ENCODE measurements at regions not wholly inside any gene's neighbourhood (a gene's known extent, or its start where the extent isn't known, plus 50 kb on each side); places are given as distances from the start of the nearest gene placed in this dataset.

DNA sequence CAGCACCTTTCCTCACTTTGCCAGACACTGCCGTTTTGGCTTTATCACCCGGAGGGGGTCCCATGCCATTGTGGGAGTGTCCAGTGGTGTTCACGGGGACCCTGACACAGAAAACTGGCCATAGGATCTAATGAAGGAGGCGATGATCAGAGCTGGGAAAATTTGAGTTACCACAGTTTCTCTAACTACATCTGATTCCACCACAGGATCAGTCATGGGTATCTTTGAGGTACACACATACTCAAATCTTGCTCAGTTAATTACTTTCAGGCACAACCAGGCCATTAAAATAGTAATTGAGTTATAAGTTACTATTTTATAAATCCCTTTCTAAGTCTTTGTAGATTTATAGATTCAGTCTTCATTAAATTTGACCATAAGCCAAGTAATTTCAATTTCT, 215.1 kb downstream of the PRL start:
- Mint-ChIP-seq H3K4me1 (no peaks in the 10 kb centered on the region), H3K27me3 (no peaks in the 10 kb centered on the region), H3K9me3 (ENCODE audit: low read depth) (peaks cover 3% of the 10 kb centered on the region), H3K27ac (no peak overlapping the region), H3K4me3 (no peak overlapping the region), H3K36me3 (no peaks in the 10 kb centered on the region)
- DNase-seq (no peak), ATAC-seq (no peak)
- CTCF ChIA-PET = no interaction called here

DNA sequence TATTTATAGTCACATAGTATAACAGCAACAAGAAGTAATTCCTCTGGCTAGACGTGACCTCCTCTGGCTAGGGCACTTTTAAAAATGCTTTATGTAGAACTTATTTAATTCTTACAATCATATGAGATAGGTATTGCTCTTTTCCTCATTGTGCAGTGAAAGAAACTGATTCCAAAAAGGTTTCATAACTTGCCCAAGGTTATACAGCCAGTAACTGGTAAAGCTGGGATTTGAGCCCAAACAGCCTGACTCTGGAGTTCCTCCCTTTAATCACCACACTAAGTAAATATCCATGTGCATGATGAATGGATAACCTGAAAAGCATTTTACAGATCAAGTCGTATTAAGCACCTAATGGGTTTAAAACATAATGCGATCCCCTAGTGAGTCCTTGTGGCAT, 214.6 kb downstream of the PRL start:
- no peaks in the 10 kb centered on the region for H3K4me1 Mint-ChIP-seq
- ATAC-seq (no peak), DNase-seq (no peak)
- no peaks in the 10 kb centered on the region for H3K36me3 Mint-ChIP-seq
- no peak overlapping the region for H3K4me3 Mint-ChIP-seq
- H3K27ac Mint-ChIP-seq = no peak overlapping the region
- no peaks in the 10 kb centered on the region for H3K27me3 Mint-ChIP-seq
- peaks cover 3% of the 10 kb centered on the region for H3K9me3 Mint-ChIP-seq (ENCODE audit: low read depth)
- CTCF ChIA-PET = no interaction called here

DNA sequence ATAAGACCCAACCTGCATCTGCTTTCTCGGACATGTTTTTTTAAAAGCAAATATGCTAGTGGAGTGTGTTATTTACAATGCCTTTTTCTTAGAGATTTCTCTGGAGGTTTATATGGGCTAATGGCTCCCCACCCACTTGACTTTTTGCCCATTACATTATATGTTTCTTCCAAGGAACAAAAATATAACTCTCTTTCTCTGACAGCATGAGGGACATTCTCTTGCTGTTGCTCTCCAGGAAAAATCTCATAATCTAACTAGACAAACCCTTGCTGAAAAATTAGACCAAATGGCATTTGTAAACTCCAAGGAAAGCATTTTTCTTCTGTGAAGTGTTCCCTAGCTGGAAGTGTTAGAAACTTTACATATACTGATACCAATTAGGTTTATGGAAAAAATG, 213.7 kb downstream of the PRL start:
- peaks cover 3% of the 10 kb centered on the region for H3K9me3 Mint-ChIP-seq (ENCODE audit: low read depth)
- H3K27me3 Mint-ChIP-seq = no peaks in the 10 kb centered on the region
- no peaks in the 10 kb centered on the region for H3K36me3 Mint-ChIP-seq
- no peak overlapping the region for H3K4me3 Mint-ChIP-seq
- ATAC-seq (no peak), DNase-seq (no peak)
- no peaks in the 10 kb centered on the region for H3K4me1 Mint-ChIP-seq
- CTCF ChIA-PET = no interaction called here
- H3K27ac Mint-ChIP-seq = no peak overlapping the region

DNA sequence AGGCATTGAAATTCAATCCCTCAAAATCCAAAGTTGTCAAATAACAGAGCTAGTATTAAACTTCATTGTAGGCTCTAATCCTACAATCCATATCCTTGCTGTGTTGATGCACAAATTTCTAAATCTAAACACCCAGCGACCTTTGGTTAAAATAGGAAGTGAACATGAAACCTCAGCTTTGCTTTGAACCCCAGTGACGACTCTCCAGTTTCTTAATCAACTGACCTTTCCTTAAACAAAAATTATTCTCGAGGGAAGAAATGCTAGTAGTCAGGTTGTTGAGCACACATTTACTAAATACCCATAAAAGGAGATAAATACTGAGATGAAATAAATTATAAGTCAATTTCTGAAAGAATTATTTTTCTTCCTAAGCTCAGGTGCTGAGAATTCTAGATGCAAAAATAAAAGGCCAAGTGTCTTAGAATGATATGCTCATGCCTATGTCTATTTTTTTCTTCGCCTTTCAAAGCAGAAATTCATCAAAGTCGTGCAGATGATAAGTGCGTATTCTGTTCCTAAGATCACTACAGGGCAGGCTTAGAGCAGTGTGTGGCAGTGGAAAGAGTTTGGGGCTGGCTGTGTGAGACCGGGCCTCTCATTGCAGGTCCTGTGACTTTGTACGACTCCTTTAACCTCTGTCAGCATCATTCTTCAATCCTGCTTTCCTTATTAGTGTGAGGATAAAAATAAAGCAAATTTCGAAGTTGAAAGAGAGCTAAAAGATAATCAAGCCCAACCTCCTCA, 208.7 kb downstream of the PRL start:
- peaks cover 3% of the 10 kb centered on the region for H3K9me3 Mint-ChIP-seq (ENCODE audit: low read depth)
- no peak overlapping the region for H3K4me3 Mint-ChIP-seq
- CTCF ChIA-PET = no interaction called here
- H3K27me3 Mint-ChIP-seq = no peaks in the 10 kb centered on the region
- ATAC-seq (no peak), DNase-seq (no peak)
- H3K4me1 Mint-ChIP-seq = peaks cover 5% of the 10 kb centered on the region
- no peaks in the 10 kb centered on the region for H3K36me3 Mint-ChIP-seq
- no peak overlapping the region for H3K27ac Mint-ChIP-seq

DNA sequence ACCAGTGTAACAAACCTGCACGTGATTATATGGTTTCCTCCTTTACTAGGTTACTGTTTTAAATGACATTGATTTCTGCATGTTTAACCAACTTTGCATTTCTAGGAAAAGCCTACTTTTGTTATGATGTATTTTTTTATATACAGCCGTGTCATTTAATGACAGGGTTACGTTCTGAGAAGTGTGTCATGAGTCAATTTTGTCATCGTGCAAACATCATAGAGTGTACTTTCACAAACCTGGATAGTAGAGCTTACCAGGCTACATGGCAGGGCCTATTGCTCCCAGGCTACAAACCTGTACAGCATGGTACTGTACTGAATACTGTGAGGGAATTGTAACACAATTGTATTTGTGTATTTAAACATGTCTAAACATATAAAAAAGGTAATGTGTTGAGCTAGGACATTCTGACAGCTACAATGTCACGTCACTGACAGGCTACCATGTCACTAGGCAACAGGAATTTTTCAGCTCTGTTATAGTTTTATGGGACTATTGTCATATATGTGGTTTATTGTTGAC, 205.3 kb downstream of the PRL start:
- H3K27ac Mint-ChIP-seq = no peak overlapping the region
- H3K4me3 Mint-ChIP-seq = no peak overlapping the region
- H3K9me3 Mint-ChIP-seq (ENCODE audit: low read depth) = no peaks in the 10 kb centered on the region
- ATAC-seq (no peak), DNase-seq (no peak)
- peaks cover 5% of the 10 kb centered on the region for H3K4me1 Mint-ChIP-seq
- H3K27me3 Mint-ChIP-seq = no peaks in the 10 kb centered on the region
- H3K36me3 Mint-ChIP-seq = no peaks in the 10 kb centered on the region
- CTCF ChIA-PET = no interaction called here

DNA sequence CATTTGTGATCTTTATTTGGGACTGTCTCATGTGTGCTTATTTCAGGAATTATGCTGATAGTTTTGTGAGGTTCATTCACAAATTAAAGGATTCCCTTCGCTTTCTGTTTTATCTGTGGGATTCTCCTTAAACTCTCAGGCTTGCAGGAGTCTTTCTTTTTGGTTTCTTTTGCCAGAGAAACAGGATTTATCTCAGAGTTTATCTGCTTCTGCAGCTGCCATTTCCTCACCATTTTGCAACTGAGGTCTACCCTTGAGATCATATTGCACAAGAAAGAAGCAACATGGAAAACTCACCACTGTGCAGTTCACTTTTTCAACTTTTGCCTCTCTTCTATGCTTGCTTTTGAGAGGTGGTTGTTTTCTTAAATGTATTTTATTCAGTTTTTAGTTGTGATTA, 201.0 kb downstream of the PRL start:
- Mint-ChIP-seq H3K27ac (no peak overlapping the region), H3K4me3 (no peak overlapping the region), H3K27me3 (no peaks in the 10 kb centered on the region), H3K36me3 (no peaks in the 10 kb centered on the region), H3K4me1 (peaks cover 5% of the 10 kb centered on the region), H3K9me3 (ENCODE audit: low read depth) (no peaks in the 10 kb centered on the region)
- DNase-seq = no peak
- CTCF ChIA-PET = no interaction called here
- no peak for ATAC-seq

DNA sequence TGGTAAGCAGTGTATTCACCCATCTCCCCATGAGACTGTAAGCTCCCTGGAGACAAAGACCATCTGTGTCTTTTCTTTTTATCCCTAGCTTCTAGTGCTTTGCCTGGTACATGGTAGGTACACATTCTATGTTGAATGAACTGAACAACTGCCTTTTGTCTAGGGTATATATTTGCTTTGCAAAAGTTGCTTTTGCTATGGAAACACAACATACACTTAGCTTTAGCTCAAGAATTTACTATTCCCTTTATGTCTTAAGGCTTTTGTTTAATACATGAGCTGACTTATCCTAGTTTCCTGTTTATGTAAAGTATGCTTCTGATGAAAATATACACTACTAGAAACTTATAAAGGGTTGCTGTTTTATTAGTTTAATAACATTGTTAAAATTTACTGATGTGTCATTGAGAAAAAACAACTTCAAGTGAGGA, 198.2 kb downstream of the PRL start:
- ATAC-seq (no peak), DNase-seq (no peak)
- CTCF ChIA-PET = no interaction called here
- H3K27me3 Mint-ChIP-seq = no peaks in the 10 kb centered on the region
- H3K4me1 Mint-ChIP-seq = no peaks in the 10 kb centered on the region
- no peak overlapping the region for H3K4me3 Mint-ChIP-seq
- no peaks in the 10 kb centered on the region for H3K36me3 Mint-ChIP-seq
- peaks cover 3% of the 10 kb centered on the region for H3K9me3 Mint-ChIP-seq (ENCODE audit: low read depth)
- no peak overlapping the region for H3K27ac Mint-ChIP-seq

DNA sequence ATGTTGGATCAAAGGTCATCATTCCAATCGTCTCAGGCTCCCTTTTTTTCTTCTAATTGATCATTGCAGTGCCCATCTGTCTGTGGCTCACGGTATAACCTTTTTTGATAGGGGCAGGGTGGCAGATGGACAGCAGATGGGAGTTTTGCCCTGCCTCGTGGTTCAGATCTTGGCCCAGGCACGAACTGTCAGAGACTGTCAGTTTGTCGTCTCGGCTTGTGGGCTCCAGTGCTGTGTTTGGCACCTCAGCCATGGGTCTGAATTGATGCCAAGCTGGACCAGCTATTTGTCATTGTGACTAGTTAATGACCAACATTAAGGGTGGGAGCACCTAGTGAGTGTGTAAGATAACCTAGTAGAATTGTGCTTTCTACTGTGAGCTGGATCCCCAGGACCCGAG, 197.6 kb downstream of the PRL start:
- CTCF ChIA-PET = no interaction called here
- H3K27me3 Mint-ChIP-seq = no peaks in the 10 kb centered on the region
- H3K9me3 Mint-ChIP-seq (ENCODE audit: low read depth) = peaks cover 3% of the 10 kb centered on the region
- H3K4me3 Mint-ChIP-seq = no peak overlapping the region
- no peak overlapping the region for H3K27ac Mint-ChIP-seq
- no peak for ATAC-seq
- DNase-seq = no peak
- no peaks in the 10 kb centered on the region for H3K4me1 Mint-ChIP-seq
- no peaks in the 10 kb centered on the region for H3K36me3 Mint-ChIP-seq

DNA sequence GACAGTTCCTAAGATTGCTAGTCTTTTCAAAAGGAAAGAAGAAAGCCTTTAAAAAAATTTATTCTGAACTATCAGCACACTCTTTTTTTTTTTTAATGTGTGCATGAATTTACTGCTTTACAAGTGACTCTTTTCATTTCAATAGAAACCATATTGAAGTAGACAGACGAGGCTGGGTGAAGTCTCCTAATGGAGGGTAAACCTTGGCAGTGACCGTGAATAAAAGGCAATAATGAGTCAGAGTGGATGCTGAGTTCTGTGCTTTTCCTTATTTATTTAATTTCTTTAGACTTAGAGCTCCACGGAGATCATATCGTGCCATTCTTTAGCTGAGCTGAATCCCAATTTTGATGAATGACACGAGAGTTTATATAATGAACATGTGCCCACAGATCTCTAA, 196.9 kb downstream of the PRL start:
- Mint-ChIP-seq H3K4me1 (no peaks in the 10 kb centered on the region), H3K27ac (no peak overlapping the region), H3K36me3 (no peaks in the 10 kb centered on the region), H3K27me3 (no peaks in the 10 kb centered on the region), H3K4me3 (no peak overlapping the region), H3K9me3 (ENCODE audit: low read depth) (peaks cover 3% of the 10 kb centered on the region)
- DNase-seq (no peak), ATAC-seq (no peak)
- CTCF ChIA-PET = no interaction called here

DNA sequence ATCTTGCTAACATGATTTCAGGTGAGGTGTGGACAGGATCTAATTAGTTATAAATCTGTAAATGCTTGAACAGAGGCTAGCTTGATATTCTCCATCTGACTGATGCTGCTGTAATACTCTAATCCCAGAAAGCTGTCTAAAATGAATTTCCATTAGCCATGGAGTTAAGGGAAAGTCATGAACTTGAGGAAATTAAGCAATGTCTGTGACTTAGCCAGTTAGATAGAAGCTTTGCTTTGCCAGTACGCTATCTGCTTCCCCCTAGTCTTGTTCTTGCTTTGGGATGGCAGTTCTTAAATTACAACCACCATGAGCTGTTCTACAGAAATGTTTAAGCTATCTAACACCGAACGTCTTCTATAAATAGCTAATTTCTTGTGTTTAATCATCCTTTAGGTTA, 195.7 kb downstream of the PRL start:
- peaks cover 3% of the 10 kb centered on the region for H3K9me3 Mint-ChIP-seq (ENCODE audit: low read depth)
- ATAC-seq = no peak
- no peaks in the 10 kb centered on the region for H3K4me1 Mint-ChIP-seq
- H3K4me3 Mint-ChIP-seq = no peak overlapping the region
- H3K27ac Mint-ChIP-seq = no peak overlapping the region
- no peaks in the 10 kb centered on the region for H3K27me3 Mint-ChIP-seq
- CTCF ChIA-PET = no interaction called here
- no peaks in the 10 kb centered on the region for H3K36me3 Mint-ChIP-seq
- no peak for DNase-seq

DNA sequence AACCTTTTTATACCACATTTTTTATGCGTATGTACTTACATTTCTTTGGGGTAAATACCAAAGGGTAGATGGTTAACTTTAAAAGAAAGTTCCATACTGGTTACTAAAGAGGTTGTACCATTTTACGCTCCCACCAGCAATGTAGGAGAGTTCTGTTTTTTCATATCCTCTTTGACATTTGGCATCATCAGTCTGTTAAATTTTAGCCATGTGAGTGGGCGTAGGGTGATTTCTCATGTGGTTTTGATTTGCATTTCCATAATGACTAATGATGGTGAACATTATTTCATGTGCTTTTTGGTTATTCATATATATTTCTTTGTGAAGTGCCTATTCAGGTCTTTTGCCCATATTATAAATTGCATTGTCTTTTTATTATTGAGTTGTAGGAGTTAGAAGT, 194.2 kb downstream of the PRL start:
- CTCF ChIA-PET = no interaction called here
- H3K27ac Mint-ChIP-seq = no peak overlapping the region
- no peak for DNase-seq

DNA sequence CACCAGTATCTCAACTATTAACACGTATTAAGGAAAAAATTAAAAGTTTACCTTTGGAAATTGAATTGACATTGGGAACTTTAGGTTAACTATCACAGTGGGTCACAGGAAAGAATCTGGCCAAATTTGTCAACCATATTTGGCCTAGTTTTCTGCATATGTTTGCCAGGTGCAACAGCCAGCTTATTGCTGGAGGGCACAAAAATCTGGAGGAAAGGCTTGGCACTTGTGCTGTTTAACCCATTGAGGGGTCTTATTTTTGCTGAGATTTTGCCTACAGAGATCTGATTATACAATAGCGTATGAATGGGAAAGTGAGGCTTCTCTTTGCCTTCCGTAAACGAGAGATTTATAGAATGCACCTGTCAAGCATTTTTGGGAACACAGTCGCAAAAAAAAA, 190.4 kb downstream of the PRL start:
- Mint-ChIP-seq H3K9me3 (ENCODE audit: low read depth) (peaks cover 3% of the 10 kb centered on the region), H3K4me3 (no peak overlapping the region), H3K4me1 (no peaks in the 10 kb centered on the region), H3K27ac (no peak overlapping the region), H3K36me3 (no peaks in the 10 kb centered on the region), H3K27me3 (no peaks in the 10 kb centered on the region)
- DNase-seq (no peak), ATAC-seq (no peak)
- CTCF ChIA-PET = no interaction called here

More for the DNA sequence above, 194.2 kb downstream of the PRL start:
- H3K4me1 Mint-ChIP-seq = no peaks in the 10 kb centered on the region
- ATAC-seq = no peak
- peaks cover 3% of the 10 kb centered on the region for H3K9me3 Mint-ChIP-seq (ENCODE audit: low read depth)
- H3K27me3 Mint-ChIP-seq = no peaks in the 10 kb centered on the region
- H3K36me3 Mint-ChIP-seq = no peaks in the 10 kb centered on the region
- H3K4me3 Mint-ChIP-seq = no peak overlapping the region

DNA sequence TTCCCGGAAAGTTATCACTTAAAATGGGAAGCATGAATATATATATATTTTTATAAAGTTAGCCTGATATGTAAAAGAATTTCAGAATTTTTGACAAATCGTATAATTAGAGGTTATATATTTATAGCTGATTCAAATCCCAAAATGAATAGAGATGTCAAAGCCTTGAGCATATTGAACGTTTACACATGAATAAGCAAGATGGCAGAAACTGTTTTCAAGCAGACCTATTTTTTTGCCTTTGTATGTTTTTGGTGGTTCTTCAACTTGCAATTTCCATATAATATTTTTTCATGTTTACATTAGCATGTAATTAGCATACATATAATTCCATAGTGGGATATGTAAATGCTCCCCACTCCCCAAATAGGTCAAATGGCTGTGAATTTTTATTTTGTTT, 189.9 kb downstream of the PRL start:
- CTCF ChIA-PET = no interaction called here

DNA sequence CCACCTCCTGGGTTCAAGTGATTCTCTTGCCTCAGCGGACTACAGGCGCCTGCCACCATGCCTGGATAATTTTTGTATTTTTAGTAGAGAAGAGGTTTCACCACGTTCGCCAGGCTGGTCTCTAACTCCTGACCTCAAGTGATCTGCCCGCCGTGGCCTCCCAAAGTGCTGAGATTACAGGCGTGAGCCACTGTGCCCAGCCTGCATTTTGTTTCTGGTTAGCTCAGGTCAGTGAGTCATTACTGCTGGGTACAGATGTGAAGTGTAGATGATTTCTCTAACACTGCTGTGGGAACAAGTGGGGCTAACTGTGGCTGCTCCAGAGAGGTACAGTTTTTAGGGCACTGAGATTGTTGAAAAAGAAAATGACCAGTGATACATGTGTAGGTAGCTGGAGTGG, 188.6 kb downstream of the PRL start:
- H3K9me3 Mint-ChIP-seq (ENCODE audit: low read depth) = no peaks in the 10 kb centered on the region
- CTCF ChIA-PET = no interaction called here
- H3K4me3 Mint-ChIP-seq = no peak overlapping the region
- no peaks in the 10 kb centered on the region for H3K4me1 Mint-ChIP-seq
- ATAC-seq (no peak), DNase-seq (no peak)
- H3K36me3 Mint-ChIP-seq = no peaks in the 10 kb centered on the region
- H3K27ac Mint-ChIP-seq = no peak overlapping the region
- no peaks in the 10 kb centered on the region for H3K27me3 Mint-ChIP-seq

More for the DNA sequence above, 189.9 kb downstream of the PRL start:
- no peak overlapping the region for H3K4me3 Mint-ChIP-seq
- ATAC-seq (no peak), DNase-seq (no peak)
- no peaks in the 10 kb centered on the region for H3K4me1 Mint-ChIP-seq
- peaks cover 3% of the 10 kb centered on the region for H3K9me3 Mint-ChIP-seq (ENCODE audit: low read depth)
- H3K27ac Mint-ChIP-seq = no peak overlapping the region
- H3K27me3 Mint-ChIP-seq = no peaks in the 10 kb centered on the region
- no peaks in the 10 kb centered on the region for H3K36me3 Mint-ChIP-seq

DNA sequence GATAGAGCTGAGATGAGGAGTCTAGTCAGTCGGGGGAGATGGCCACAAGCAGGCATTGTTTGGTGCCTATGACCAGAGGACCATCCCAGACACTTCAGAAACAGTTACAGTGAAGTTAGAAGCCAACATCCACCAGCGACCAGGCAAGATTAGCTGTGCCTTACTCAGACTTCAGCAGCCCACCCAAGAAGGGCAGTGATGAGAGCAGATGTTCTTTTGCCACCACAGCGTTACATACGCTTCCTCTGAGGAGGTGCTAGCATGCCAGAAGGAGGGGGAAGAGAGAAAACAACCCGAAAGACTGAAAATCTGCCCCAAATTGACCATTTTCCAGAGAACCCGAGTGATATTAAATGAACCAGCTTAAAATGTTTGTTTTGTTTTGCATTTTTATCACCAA, 186.8 kb downstream of the PRL start:
- ATAC-seq = no peak
- CTCF ChIA-PET = no interaction called here
- DNase-seq = no peak
- Mint-ChIP-seq H3K36me3 (no peaks in the 10 kb centered on the region), H3K27ac (no peak overlapping the region), H3K9me3 (ENCODE audit: low read depth) (no peaks in the 10 kb centered on the region), H3K4me3 (no peak overlapping the region), H3K4me1 (no peaks in the 10 kb centered on the region), H3K27me3 (no peaks in the 10 kb centered on the region)

All from activated CD8-positive, alpha-beta memory T cell treated with anti-CD3 and anti-CD28 coated beads, Interleukin-2, amount 10 ng/mL, durations not matched to agents 7 days and 5 days (primary cell).